ENCODE measurements at regions not wholly inside any gene's neighbourhood (a gene's known extent, or its start where the extent isn't known, plus 50 kb on each side); places are given as distances from the start of the nearest gene placed in this dataset.

DNA sequence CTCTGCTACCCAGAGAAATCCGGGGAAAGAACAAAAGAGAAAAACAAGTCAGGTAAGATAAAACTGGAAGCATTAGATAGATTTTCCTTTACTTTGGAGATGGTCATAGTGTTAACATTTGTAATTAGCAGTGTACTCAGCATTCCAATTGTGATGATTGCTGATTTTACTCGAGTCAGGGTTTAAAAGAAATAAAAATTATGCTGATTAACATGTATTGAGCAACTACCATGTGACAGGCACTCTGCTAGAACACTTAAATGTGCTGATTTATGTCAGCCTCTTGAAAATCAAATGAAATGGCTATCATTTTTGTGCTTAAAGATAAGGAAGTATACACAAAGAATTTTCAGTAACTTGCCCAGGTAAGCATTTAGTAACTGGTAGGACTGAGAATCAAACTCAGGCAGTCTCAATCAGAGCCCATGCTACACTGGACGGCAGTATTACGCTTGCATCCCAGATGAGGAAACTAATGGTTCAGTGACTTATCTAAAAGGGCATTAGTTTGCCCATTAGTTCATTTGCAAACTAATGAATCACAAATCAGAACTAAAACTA, 735.1 kb upstream of the SORCS1 start:
- Histone ChIP-seq H3K36me3 (no peaks in the 10 kb centered on the region), H3K27ac (replicated peaks in 1 of 4) (no peak overlapping the region), H3K4me1 (no peaks in the 10 kb centered on the region), H3K9me3 (no peaks in the 10 kb centered on the region), H3K4me3 (no peak overlapping the region), H3K27me3 (no peaks in the 10 kb centered on the region)
- intact Hi-C loops (cut with DNase I) = no loop called here
- WGBS = 89% methylated on average over 4 of the region's 4 CpGs
- TF ChIP-seq POLR2AphosphoS5 (IDR thresholded peaks at IDR 0.05) = no peak
- TF ChIP-seq, protein P1, sequence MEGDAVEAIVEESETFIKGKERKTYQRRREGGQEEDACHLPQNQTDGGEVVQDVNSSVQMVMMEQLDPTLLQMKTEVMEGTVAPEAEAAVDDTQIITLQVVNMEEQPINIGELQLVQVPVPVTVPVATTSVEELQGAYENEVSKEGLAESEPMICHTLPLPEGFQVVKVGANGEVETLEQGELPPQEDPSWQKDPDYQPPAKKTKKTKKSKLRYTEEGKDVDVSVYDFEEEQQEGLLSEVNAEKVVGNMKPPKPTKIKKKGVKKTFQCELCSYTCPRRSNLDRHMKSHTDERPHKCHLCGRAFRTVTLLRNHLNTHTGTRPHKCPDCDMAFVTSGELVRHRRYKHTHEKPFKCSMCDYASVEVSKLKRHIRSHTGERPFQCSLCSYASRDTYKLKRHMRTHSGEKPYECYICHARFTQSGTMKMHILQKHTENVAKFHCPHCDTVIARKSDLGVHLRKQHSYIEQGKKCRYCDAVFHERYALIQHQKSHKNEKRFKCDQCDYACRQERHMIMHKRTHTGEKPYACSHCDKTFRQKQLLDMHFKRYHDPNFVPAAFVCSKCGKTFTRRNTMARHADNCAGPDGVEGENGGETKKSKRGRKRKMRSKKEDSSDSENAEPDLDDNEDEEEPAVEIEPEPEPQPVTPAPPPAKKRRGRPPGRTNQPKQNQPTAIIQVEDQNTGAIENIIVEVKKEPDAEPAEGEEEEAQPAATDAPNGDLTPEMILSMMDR (IDR thresholded peaks at IDR 0.05) = no peak
- TF ChIP-seq POLR2A (IDR thresholded peaks at IDR 0.05; ENCODE audit: low read depth) = no peak
- TF ChIP-seq EP300 (IDR thresholded peaks at IDR 0.05) = no peak
- DNase-seq (ENCODE audit: extremely low spot score) = no peak

DNA sequence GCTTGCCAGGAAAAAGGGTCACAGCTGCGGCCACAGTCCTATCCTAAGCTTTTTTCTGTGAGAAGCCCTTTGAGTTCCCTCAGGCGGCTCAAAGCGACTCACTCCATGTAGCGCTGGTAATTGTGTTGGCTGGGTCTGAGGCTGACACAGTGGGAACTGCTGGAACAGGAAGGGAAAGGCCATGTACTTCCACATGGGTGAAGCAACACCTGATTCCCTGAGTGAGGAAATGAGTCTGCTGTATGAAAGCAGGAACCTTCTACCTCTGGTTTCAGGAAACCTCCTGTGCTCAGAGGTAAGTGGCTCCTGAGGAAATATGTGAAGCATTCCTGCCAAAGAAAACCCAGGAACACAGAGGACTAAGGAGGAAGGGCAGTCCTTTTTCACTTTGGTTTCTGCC, 734.6 kb upstream of the SORCS1 start:
- WGBS = 88% methylated on average over 4 of the region's 4 CpGs
- Histone ChIP-seq H3K4me3 (no peak overlapping the region), H3K36me3 (no peaks in the 10 kb centered on the region), H3K9me3 (no peaks in the 10 kb centered on the region), H3K27ac (replicated peaks in 1 of 4) (no peak overlapping the region), H3K27me3 (no peaks in the 10 kb centered on the region), H3K4me1 (no peaks in the 10 kb centered on the region)
- no peak for DNase-seq (ENCODE audit: extremely low spot score)
- intact Hi-C loops (cut with DNase I) = no loop called here
- TF ChIP-seq EP300 (IDR thresholded peaks at IDR 0.05) = no peak
- TF ChIP-seq POLR2A (IDR thresholded peaks at IDR 0.05; ENCODE audit: low read depth) = no peak
- TF ChIP-seq, protein P1 (IDR thresholded peaks at IDR 0.05) = no peak
- no peak for TF ChIP-seq POLR2AphosphoS5 (IDR thresholded peaks at IDR 0.05)

DNA sequence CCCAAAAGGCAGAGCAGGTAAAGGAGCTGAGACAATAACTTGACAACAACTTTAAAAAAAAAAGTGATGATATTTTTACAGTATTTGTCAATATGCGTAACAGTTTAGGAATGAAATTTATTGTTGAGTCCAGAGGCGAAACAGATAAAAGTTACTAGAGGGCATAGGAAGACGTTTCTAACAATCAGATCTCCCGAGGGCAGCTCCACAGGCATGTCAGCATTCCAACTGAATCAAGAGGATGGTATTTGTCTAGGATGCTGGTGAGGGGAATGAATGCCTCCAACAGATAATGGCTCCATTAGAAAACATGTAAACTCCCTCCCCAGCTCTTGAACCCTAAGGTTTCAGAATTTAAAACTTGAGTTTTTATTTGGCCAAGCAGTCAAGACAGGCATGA, 733.9 kb upstream of the SORCS1 start:
- Histone ChIP-seq H3K4me3 (no peak overlapping the region), H3K27me3 (no peaks in the 10 kb centered on the region), H3K36me3 (no peaks in the 10 kb centered on the region), H3K27ac (replicated peaks in 1 of 4) (no peak overlapping the region), H3K9me3 (no peaks in the 10 kb centered on the region), H3K4me1 (no peaks in the 10 kb centered on the region)
- WGBS = 78% methylated on average over 4 of the region's 4 CpGs
- TF ChIP-seq, protein P1 (IDR thresholded peaks at IDR 0.05) = no peak
- TF ChIP-seq EP300 (IDR thresholded peaks at IDR 0.05) = no peak
- TF ChIP-seq POLR2AphosphoS5 (IDR thresholded peaks at IDR 0.05) = no peak
- no peak for TF ChIP-seq POLR2A (IDR thresholded peaks at IDR 0.05; ENCODE audit: low read depth)
- no peak for DNase-seq (ENCODE audit: extremely low spot score)
- intact Hi-C loops (cut with DNase I) = no loop called here

DNA sequence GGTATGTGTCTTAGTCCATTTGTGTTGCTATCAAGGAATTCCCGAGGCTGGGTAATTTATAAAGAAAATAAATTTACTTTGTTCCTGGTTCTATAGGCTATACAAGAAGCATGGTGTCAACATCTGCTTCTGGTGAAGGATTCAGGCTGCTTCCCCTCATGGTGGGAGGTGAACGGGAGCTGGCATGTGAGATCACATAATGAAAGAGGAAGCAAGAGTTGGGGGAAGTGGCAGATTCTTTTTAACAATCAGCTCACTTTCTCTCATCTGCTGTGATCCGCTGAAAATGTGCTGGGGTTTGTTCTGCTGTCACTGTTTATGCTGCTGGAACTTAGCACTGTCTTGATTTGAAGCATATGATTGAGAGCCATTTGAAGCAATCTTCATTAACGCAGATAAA, 730.0 kb upstream of the SORCS1 start:
- DNase-seq (ENCODE audit: extremely low spot score) = no peak
- TF ChIP-seq POLR2AphosphoS5 (IDR thresholded peaks at IDR 0.05) (no peak), EP300 (IDR thresholded peaks at IDR 0.05) (no peak), POLR2A (IDR thresholded peaks at IDR 0.05; ENCODE audit: low read depth) (no peak)
- TF ChIP-seq, protein P1 (IDR thresholded peaks at IDR 0.05) = no peak
- H3K36me3 ChIP-seq = no peaks in the 10 kb centered on the region
- H3K9me3 ChIP-seq = no peaks in the 10 kb centered on the region
- WGBS = 27% methylated on average over 4 of the region's 4 CpGs
- H3K27me3 ChIP-seq = no peaks in the 10 kb centered on the region
- intact Hi-C loops (cut with DNase I) = no loop called here
- H3K27ac ChIP-seq (replicated peaks in 1 of 4) = no peak overlapping the region
- H3K4me1 ChIP-seq = no peaks in the 10 kb centered on the region
- H3K4me3 ChIP-seq = no peak overlapping the region

DNA sequence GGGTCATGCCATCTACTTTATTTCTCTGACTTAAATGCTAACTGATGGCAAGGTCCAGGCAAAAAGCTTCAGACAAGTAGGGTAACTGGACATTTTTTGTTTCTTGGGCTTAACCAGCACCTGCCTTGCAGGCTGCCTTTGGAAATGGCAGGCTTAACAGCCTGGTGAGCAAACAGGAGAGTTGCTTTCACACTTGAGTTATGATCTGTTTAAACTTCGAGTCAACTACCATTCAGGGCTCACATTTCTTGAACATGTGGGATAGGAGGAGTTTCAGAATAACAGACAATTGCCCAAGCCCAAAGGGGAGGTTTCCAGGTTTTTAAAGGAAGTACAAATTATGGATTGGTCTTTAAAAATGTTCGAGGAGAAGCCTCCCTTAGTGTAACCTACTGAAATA, 724.6 kb upstream of the SORCS1 start:
- H3K4me3 ChIP-seq = no peak overlapping the region
- no peaks in the 10 kb centered on the region for H3K9me3 ChIP-seq
- TF ChIP-seq, protein P1 (IDR thresholded peaks at IDR 0.05) = no peak
- no peak for TF ChIP-seq EP300 (IDR thresholded peaks at IDR 0.05)
- no peak for TF ChIP-seq POLR2A (IDR thresholded peaks at IDR 0.05; ENCODE audit: low read depth)
- TF ChIP-seq POLR2AphosphoS5 (IDR thresholded peaks at IDR 0.05) = no peak
- 32% methylated on average over 2 of the region's 2 CpGs for WGBS
- no peaks in the 10 kb centered on the region for H3K27me3 ChIP-seq
- H3K36me3 ChIP-seq = no peaks in the 10 kb centered on the region
- DNase-seq (ENCODE audit: extremely low spot score) = no peak
- intact Hi-C loops (cut with DNase I) = no loop called here
- H3K27ac ChIP-seq (replicated peaks in 1 of 4) = no peak overlapping the region
- H3K4me1 ChIP-seq = no peaks in the 10 kb centered on the region
